ENCODE measurements at regions not wholly inside any gene's neighbourhood (a gene's known extent, or its start where the extent isn't known, plus 50 kb on each side); places are given as distances from the start of the nearest gene placed in this dataset.

- CTCF ChIA-PET: no interaction called here
- TF ChIP-seq CTCF (conservative IDR thresholded peaks at IDR 0.05) (no peak), EZH2 (IDR thresholded peaks at IDR 0.05; ENCODE audit: low read depth) (no peak)
- H3K4me1 ChIP-seq (replicated peaks; ENCODE audit: insufficient read depth): no peaks in the 10 kb centered on the region
- no TSS peak for BruUV-seq (replicated peaks)
- no peak overlapping the region for H3K4me3 ChIP-seq
- no peaks in the 10 kb centered on the region for H3K36me3 ChIP-seq (ENCODE audit: low read depth)
- H3K27me3 ChIP-seq (ENCODE audit: insufficient read depth, low read depth): no peaks in the 10 kb centered on the region
- no peak overlapping the region for H3K27ac ChIP-seq
- no peak overlapping the region for H3K4me2 ChIP-seq
- H3F3A ChIP-seq (ENCODE audit: insufficient read depth, low read depth): no peaks in the 10 kb centered on the region
- intact Hi-C loops (cut with micrococcal nuclease; ENCODE audit: unreplicated experiment): loop anchor here (5.0 to 10.0 kb wide), 3 partner anchors 63 to 565 kb away; no protein-coding TSS in a partner anchor
- no peaks in the 10 kb centered on the region; the same call in 1 of the 2 replicates for H3K9me3 ChIP-seq (ENCODE audit: insufficient read depth, low read depth)
- POLR2A ChIA-PET (ENCODE audit: unreplicated experiment): no interaction called here
- H2AFZ ChIP-seq: no peak overlapping the region
- H4K20me1 ChIP-seq (ENCODE audit: insufficient read depth): no peaks in the 10 kb centered on the region
- no peaks in the 10 kb centered on the region for H3K79me2 ChIP-seq (ENCODE audit: low read depth)
- no peak for DNase-seq
- no peaks in the 10 kb centered on the region for H3K9me2 ChIP-seq (ENCODE audit: insufficient read depth)
Measured at GRCh38 chr2:145750144-145750543, 1230.2 kb upstream of the ZEB2 start.

DNA sequence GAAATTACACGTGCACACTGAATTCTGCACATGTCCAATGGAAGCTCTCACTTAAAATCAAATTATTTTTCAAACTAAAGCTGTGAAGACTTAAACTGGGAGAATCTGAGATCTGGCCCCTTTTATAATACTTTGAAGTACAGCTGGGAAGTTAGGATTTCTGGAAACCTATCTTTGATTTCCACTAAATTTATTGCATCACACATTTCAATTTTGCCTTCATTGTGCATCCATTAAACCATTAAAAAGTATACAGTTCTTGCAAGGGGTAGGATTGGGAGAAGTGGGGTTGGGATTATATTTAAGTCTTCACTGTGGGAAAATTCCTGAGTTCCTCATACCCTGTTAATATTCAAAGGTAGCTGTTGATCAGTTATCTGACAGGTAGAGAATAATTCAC is 1229.6 kb upstream of the ZEB2 start:
- H3K4me1 ChIP-seq (replicated peaks; ENCODE audit: insufficient read depth): no peaks in the 10 kb centered on the region
- no peaks in the 10 kb centered on the region for H3K79me2 ChIP-seq (ENCODE audit: low read depth)
- no peak overlapping the region for H3K4me3 ChIP-seq
- H4K20me1 ChIP-seq (ENCODE audit: insufficient read depth): no peaks in the 10 kb centered on the region
- no peak overlapping the region for H3K4me2 ChIP-seq
- no peaks in the 10 kb centered on the region for H3K27me3 ChIP-seq (ENCODE audit: insufficient read depth, low read depth)
- H3K9me2 ChIP-seq (ENCODE audit: insufficient read depth): no peaks in the 10 kb centered on the region
- H3K27ac ChIP-seq: no peak overlapping the region
- no peak for DNase-seq
- no peaks in the 10 kb centered on the region for H3F3A ChIP-seq (ENCODE audit: insufficient read depth, low read depth)
- no peaks in the 10 kb centered on the region for H3K36me3 ChIP-seq (ENCODE audit: low read depth)
- BruUV-seq (replicated peaks): no TSS peak
- no peaks in the 10 kb centered on the region; the same call in 1 of the 2 replicates for H3K9me3 ChIP-seq (ENCODE audit: insufficient read depth, low read depth)
- TF ChIP-seq CTCF (conservative IDR thresholded peaks at IDR 0.05): no peak
- TF ChIP-seq EZH2 (IDR thresholded peaks at IDR 0.05; ENCODE audit: low read depth): no peak
- intact Hi-C loops (cut with micrococcal nuclease; ENCODE audit: unreplicated experiment): no loop called here
- CTCF ChIA-PET: no interaction called here
- H2AFZ ChIP-seq: no peak overlapping the region
- POLR2A ChIA-PET (ENCODE audit: unreplicated experiment): no interaction called here

GRCh38 chr2:145748927-145749326 is 1229.0 kb upstream of the ZEB2 start:
- CTCF ChIA-PET: no interaction called here
- Histone ChIP-seq H3K4me3 (no peak overlapping the region), H3K4me2 (no peak overlapping the region), H2AFZ (no peak overlapping the region), H4K20me1 (ENCODE audit: insufficient read depth) (no peaks in the 10 kb centered on the region), H3K36me3 (ENCODE audit: low read depth) (no peaks in the 10 kb centered on the region), H3K9me3 (ENCODE audit: insufficient read depth, low read depth) (no peaks in the 10 kb centered on the region; the same call in 1 of the 2 replicates), H3K27ac (no peak overlapping the region), H3K27me3 (ENCODE audit: insufficient read depth, low read depth) (no peaks in the 10 kb centered on the region), H3K9me2 (ENCODE audit: insufficient read depth) (no peaks in the 10 kb centered on the region), H3F3A (ENCODE audit: insufficient read depth, low read depth) (no peaks in the 10 kb centered on the region), H3K79me2 (ENCODE audit: low read depth) (no peaks in the 10 kb centered on the region), H3K4me1 (replicated peaks; ENCODE audit: insufficient read depth) (no peaks in the 10 kb centered on the region)
- no peak for DNase-seq
- no TSS peak for BruUV-seq (replicated peaks)
- intact Hi-C loops (cut with micrococcal nuclease; ENCODE audit: unreplicated experiment): no loop called here
- TF ChIP-seq CTCF (conservative IDR thresholded peaks at IDR 0.05) (no peak), EZH2 (IDR thresholded peaks at IDR 0.05; ENCODE audit: low read depth) (no peak)
- POLR2A ChIA-PET (ENCODE audit: unreplicated experiment): no interaction called here
